HG03521 (cell line): ENCODE measurements at regions not wholly inside any gene's neighbourhood (a gene's known extent, or its start where the extent isn't known, plus 50 kb on each side); places are given as distances from the start of the nearest gene placed in this dataset.

ENCODE experiments used
- ATAC-seq: cut with Tn5 transposase; IDR thresholded peaks from one replicate; pipeline ENCODE4 v1.9.1; 2021; ENCODE audit warnings: mild to moderate bottlenecking, moderate library complexity; ENCODE audit not compliant: unreplicated experiment

DNA sequence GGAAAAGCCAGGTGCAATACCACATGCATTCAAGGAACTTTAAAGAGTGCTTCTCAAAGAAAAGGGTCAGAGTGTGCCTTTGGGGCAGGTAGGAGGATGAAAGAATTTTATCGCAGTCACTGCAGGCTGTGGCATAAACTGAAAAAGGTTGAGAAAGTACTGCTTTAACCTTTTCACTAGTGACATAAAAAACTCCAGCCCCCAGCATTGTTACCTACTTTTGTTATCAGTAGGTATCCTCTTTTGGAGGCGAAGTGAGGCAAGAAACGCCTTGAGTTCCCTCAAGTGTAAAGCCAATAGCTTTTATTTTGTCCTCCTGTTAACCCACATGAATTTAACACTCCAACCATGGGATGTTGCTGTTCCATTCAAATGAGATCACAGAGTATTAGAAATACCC lies 64.7 kb upstream of the CHD1 start:
- ATAC-seq = no peak

- no peak for ATAC-seq
These were observed 63.7 kb upstream of the CHD1 start for GRCh38 chr5:98992552-98992951.

DNA sequence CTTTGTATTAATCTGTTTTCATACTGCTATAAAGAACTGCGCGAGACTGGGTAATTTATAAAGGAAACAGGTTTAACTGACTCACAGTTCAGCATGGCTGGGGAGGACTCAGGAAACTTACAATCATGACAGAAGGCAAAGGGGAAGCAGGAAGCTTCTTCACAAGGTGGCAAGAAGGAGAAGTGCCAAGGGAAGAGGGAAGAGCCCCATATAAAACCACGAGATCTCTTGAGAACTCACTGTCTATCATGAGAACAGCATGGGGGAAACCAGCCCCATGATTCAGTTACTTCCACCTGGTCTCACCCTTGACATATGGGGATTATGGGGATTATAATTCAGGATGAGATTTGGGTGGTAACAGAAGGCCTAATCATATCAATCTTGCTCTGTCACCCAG lies 60.9 kb upstream of the CHD1 start:
- no peak for ATAC-seq

DNA sequence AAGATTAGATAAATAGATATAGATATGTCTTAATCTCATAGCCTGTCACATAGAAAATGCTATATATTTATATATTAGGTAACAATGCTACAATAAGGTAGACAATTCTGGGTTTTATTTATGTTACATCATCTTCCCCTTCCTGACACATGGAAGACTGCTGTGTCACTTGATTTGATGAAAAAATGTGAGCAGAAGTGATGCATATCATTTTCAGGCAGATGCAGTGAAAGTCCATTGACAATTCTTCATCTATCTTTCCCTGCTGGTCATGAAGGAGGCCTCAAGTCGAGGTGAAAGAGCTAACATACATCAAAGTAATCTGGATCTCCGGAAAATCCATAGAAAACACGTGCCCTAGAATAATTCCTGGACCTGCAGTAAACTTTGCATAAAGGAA lies 57.8 kb upstream of the CHD1 start:
- ATAC-seq = no peak

- ATAC-seq = no peak
These were observed 54.1 kb upstream of the CHD1 start for GRCh38 chr5:98982880-98983279.
